HCT116 (cell line): ENCODE measurements at regions not wholly inside any gene's neighbourhood (a gene's known extent, or its start where the extent isn't known, plus 50 kb on each side); places are given as distances from the start of the nearest gene placed in this dataset.

ENCODE experiments used
- ATAC-seq: fragments of 200-7000 bp; cut with Tn5 transposase; 2 replicates; pipeline ENCODE4 v1.9.1; 2020; ENCODE audit warnings: mild to moderate bottlenecking, moderate library complexity
- BruUV-seq: library from RNA; stranded (reverse); fragments of 400-500 nt; replicated peaks from 2 replicates; lab custom pipeline; 2021; lab: Mats Ljungman, UMichigan
- CTCF ChIA-PET: fragments of 300-600 bp; sonication (Branson Sonifier 250); formaldehyde crosslinking; loops from one replicate; lab custom pipeline; 2021; ENCODE audit warnings: antibody characterized with exemption; lab: Charles Lee
- POLR2A ChIA-PET: fragments of 300-600, 350-600 bp; sonication (Branson Sonifier 250); formaldehyde crosslinking; loops from one replicate; lab custom pipeline; 2021; ENCODE audit warnings: antibody characterized with exemption; lab: Charles Lee
- RAD21 ChIA-PET, 2 experiments: fragments of 300-600 bp; sonication (Branson Sonifier 250); formaldehyde crosslinking; loops; one replicate each; lab custom pipeline; 2023; ENCODE audit warnings: low total read pairs in 2 of 2; ENCODE audit not compliant: uncharacterized antibody in 2 of 2, unreplicated experiment in 2 of 2, low non-redundant PET in 1 of 2; lab: Charles Lee
- DNase-seq: peaks from one replicate; pipeline ENCODE4 v3.0.0-alpha.2; 2010; ENCODE audit warnings: low read depth, low spot score
- H2AFZ ChIP-seq: fragments of 200-600 bp; shearing (Covaris generic), sonication (generic); 2 replicates; pipeline ENCODE4 v1.6.1; 2017; ENCODE audit warnings: low read depth, mixed run types, mixed read lengths, antibody characterized with exemption, low read length; ENCODE audit not compliant: poor library complexity, severe bottlenecking
- H3K27ac ChIP-seq: 2 replicates; pipeline ENCODE4 v1.5.1; 2012; ENCODE audit warnings: low read depth, low read length
- H3K27me3 ChIP-seq: fragments of 200-600 bp; sonication (generic); 2 replicates; pipeline ENCODE4 v1.6.1; 2016; ENCODE audit warnings: mixed run types, low read length, mixed read lengths; ENCODE audit not compliant: insufficient read depth
- H3K36me3 ChIP-seq, 2 experiments: fragments of 200-500 bp in 1 of 2; fragments of 200-600 bp in 1 of 2; sonication (Bioruptor generic) in 1 of 2; sonication (generic) in 1 of 2; 2 replicates each; pipeline versions ENCODE4 v1.5.1 to v1.6.1; 2014 to 2016; ENCODE audit warnings: low read length in 2 of 2, inconsistent platforms in 1 of 2, mixed read lengths in 1 of 2, mixed run types in 1 of 2; ENCODE audit not compliant: insufficient read depth in 2 of 2, control insufficient read depth in 1 of 2
- H3K4me1 ChIP-seq, 2 experiments: fragments of 200-600 bp in 1 of 2; sonication (generic) in 1 of 2; 2 replicates each; pipeline versions ENCODE4 v1.5.1 to v1.6.1; 2012 to 2017; ENCODE audit warnings: low read length in 2 of 2, inconsistent platforms in 1 of 2, mild to moderate bottlenecking in 1 of 2, mixed read lengths in 1 of 2, mixed run types in 1 of 2, moderate library complexity in 1 of 2; ENCODE audit not compliant: insufficient read depth in 2 of 2, control insufficient read depth in 1 of 2
- H3K4me2 ChIP-seq: fragments of 200-600 bp; sonication (generic); 2 replicates; pipeline ENCODE4 v1.6.1; 2017; ENCODE audit warnings: mixed run types, low read length, mixed read lengths
- H3K4me3 ChIP-seq, 2 experiments: fragments of 200-600 bp in 1 of 2; sonication (generic) in 1 of 2; replicated peaks in 1 of 2; 2 replicates each; pipeline ENCODE4 v1.5.1; 2011 to 2016; ENCODE audit warnings: low read length in 2 of 2, control low read depth in 1 of 2, low read depth in 1 of 2, mild to moderate bottlenecking in 1 of 2, mixed read lengths in 1 of 2, mixed run types in 1 of 2
- H3K79me2 ChIP-seq: fragments of 200-600 bp; sonication (generic); 2 replicates; pipeline ENCODE4 v1.6.1; 2017; ENCODE audit warnings: mild to moderate bottlenecking, mixed run types, low read length, moderate library complexity, mixed read lengths; ENCODE audit not compliant: insufficient read depth
- H3K9ac ChIP-seq: fragments of 200-600 bp; sonication (generic); 2 replicates; pipeline ENCODE4 v1.6.1; 2016; ENCODE audit warnings: low read length, mixed read lengths
- H3K9me2 ChIP-seq: fragments of 200-600 bp; sonication (generic), shearing (Covaris generic); 2 replicates; pipeline ENCODE4 v1.6.1; 2017; ENCODE audit warnings: mixed run types, mild to moderate bottlenecking, moderate library complexity; ENCODE audit not compliant: insufficient read depth
- H3K9me3 ChIP-seq, 2 experiments: fragments of 200-500 bp in 1 of 2; fragments of 200-600 bp in 1 of 2; sonication (Bioruptor generic) in 1 of 2; sonication (generic) in 1 of 2; 2 replicates each; pipeline ENCODE4 v1.6.1; 2014 to 2017; ENCODE audit warnings: low read length in 2 of 2, mixed read lengths in 2 of 2, inconsistent platforms in 1 of 2, low read depth in 1 of 2, mild to moderate bottlenecking in 1 of 2, mixed run types in 1 of 2, moderate library complexity in 1 of 2; ENCODE audit not compliant: control insufficient read depth in 1 of 2, insufficient read depth in 1 of 2
- H4K20me1 ChIP-seq: fragments of 200-600 bp; sonication (generic), shearing (Covaris generic); 2 replicates; pipeline ENCODE4 v1.6.1; 2017; ENCODE audit warnings: mixed run types, mild to moderate bottlenecking, moderate library complexity; ENCODE audit not compliant: insufficient read depth
- CEBPB ChIP-seq: IDR thresholded peaks from 2 replicates; pipeline ENCODE4 v1.6.1; 2012; ENCODE audit warnings: low read depth
- POLR2AphosphoS5 ChIP-seq: IDR thresholded peaks from 2 replicates; pipeline ENCODE4 v1.6.1; 2011; ENCODE audit warnings: mild to moderate bottlenecking, low read depth, low read length, moderate library complexity
- SIN3A ChIP-seq: IDR thresholded peaks from 2 replicates; pipeline ENCODE4 v1.6.1; 2012; ENCODE audit warnings: low read depth
- SP1 ChIP-seq: IDR thresholded peaks from 2 replicates; pipeline ENCODE4 v1.6.1; 2012; ENCODE audit warnings: low read depth
- TCF7L2 ChIP-seq: IDR thresholded peaks from 2 replicates; pipeline ENCODE4 v1.7.0; 2011; ENCODE audit warnings: borderline replicate concordance, inconsistent platforms; ENCODE audit not compliant: insufficient read depth, insufficient read length; ENCODE audit errors: extremely low read depth
- ZFX ChIP-seq: fragments of 450-650 bp; IDR thresholded peaks from 2 replicates; pipeline ENCODE4 v1.6.1; 2017
- ZNF274 ChIP-seq: fragments of 200-500 bp; sonication (Bioruptor generic); IDR thresholded peaks from 2 replicates; pipeline ENCODE4 v1.6.1; 2014; ENCODE audit warnings: mild to moderate bottlenecking, low read depth, low read length, inconsistent platforms
- intact Hi-C: fragments of 100-400 bp; cut with micrococcal nuclease; formaldehyde crosslinking; loops from 2 replicates; pipeline ENCODE4 v1.10.0; 2022
- TF ChIP-seq, protein P1 (sequence below): IDR thresholded peaks from 2 replicates; pipeline ENCODE4 v1.6.1; 2012
- TF ChIP-seq, protein P2 (sequence below): IDR thresholded peaks from 2 replicates; pipeline ENCODE4 v1.6.1; 2012; ENCODE audit warnings: low read depth
- TF ChIP-seq, protein P3 (sequence below): IDR thresholded peaks from 2 replicates; pipeline ENCODE4 v1.6.1; 2011; ENCODE audit warnings: mild to moderate bottlenecking, low read length, moderate library complexity; ENCODE audit not compliant: insufficient replicate concordance; ENCODE audit errors: extremely low read depth
- TF ChIP-seq, protein P4 (sequence below), 3 experiments: fragments of 200-600 bp in 1 of 3; sonication (generic) in 1 of 3; IDR thresholded peaks in 2 of 3; conservative IDR thresholded peaks in 1 of 3; 2 replicates each; pipeline ENCODE4 v1.5.1; 2012 to 2017; ENCODE audit warnings: low read depth in 2 of 3, low read length in 2 of 3, antibody characterized with exemption in 1 of 3, borderline replicate concordance in 1 of 3, control low read depth in 1 of 3, mild to moderate bottlenecking in 1 of 3, mixed read lengths in 1 of 3, mixed run types in 1 of 3, moderate library complexity in 1 of 3; ENCODE audit not compliant: insufficient read depth in 1 of 3

DNA sequence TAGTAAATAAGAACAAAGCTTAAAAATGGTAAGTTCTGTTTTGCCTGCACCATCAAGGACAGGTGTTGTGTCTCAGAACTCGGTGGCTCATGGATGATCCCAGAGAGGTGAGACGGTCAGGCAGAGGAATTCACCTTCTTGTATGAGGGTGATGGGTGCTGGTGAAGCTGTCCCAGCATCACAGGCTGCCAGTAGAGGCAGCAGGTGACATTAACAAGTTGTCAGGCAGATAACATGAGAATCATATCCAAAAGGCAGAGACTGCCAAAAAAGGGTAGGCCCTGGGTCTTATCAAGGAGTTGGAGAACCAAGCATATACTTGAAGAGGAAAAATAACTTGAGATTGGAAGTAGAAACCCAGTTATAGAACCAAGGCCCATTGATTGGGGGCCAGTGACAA is 437.8 kb downstream of the DYNC2H1 start:
- TF ChIP-seq, protein P1, sequence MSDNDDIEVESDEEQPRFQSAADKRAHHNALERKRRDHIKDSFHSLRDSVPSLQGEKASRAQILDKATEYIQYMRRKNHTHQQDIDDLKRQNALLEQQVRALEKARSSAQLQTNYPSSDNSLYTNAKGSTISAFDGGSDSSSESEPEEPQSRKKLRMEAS = no peak
- TF ChIP-seq, protein P2, sequence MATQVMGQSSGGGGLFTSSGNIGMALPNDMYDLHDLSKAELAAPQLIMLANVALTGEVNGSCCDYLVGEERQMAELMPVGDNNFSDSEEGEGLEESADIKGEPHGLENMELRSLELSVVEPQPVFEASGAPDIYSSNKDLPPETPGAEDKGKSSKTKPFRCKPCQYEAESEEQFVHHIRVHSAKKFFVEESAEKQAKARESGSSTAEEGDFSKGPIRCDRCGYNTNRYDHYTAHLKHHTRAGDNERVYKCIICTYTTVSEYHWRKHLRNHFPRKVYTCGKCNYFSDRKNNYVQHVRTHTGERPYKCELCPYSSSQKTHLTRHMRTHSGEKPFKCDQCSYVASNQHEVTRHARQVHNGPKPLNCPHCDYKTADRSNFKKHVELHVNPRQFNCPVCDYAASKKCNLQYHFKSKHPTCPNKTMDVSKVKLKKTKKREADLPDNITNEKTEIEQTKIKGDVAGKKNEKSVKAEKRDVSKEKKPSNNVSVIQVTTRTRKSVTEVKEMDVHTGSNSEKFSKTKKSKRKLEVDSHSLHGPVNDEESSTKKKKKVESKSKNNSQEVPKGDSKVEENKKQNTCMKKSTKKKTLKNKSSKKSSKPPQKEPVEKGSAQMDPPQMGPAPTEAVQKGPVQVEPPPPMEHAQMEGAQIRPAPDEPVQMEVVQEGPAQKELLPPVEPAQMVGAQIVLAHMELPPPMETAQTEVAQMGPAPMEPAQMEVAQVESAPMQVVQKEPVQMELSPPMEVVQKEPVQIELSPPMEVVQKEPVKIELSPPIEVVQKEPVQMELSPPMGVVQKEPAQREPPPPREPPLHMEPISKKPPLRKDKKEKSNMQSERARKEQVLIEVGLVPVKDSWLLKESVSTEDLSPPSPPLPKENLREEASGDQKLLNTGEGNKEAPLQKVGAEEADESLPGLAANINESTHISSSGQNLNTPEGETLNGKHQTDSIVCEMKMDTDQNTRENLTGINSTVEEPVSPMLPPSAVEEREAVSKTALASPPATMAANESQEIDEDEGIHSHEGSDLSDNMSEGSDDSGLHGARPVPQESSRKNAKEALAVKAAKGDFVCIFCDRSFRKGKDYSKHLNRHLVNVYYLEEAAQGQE = no peak
- TF ChIP-seq, protein P3, sequence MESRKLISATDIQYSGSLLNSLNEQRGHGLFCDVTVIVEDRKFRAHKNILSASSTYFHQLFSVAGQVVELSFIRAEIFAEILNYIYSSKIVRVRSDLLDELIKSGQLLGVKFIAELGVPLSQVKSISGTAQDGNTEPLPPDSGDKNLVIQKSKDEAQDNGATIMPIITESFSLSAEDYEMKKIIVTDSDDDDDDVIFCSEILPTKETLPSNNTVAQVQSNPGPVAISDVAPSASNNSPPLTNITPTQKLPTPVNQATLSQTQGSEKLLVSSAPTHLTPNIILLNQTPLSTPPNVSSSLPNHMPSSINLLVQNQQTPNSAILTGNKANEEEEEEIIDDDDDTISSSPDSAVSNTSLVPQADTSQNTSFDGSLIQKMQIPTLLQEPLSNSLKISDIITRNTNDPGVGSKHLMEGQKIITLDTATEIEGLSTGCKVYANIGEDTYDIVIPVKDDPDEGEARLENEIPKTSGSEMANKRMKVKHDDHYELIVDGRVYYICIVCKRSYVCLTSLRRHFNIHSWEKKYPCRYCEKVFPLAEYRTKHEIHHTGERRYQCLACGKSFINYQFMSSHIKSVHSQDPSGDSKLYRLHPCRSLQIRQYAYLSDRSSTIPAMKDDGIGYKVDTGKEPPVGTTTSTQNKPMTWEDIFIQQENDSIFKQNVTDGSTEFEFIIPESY = no peak
- TF ChIP-seq ZFX (no peak), ZNF274 (no peak), SP1 (no peak), TCF7L2 (no peak), POLR2AphosphoS5 (no peak), CEBPB (no peak), SIN3A (no peak)
- TF ChIP-seq, protein P4, sequence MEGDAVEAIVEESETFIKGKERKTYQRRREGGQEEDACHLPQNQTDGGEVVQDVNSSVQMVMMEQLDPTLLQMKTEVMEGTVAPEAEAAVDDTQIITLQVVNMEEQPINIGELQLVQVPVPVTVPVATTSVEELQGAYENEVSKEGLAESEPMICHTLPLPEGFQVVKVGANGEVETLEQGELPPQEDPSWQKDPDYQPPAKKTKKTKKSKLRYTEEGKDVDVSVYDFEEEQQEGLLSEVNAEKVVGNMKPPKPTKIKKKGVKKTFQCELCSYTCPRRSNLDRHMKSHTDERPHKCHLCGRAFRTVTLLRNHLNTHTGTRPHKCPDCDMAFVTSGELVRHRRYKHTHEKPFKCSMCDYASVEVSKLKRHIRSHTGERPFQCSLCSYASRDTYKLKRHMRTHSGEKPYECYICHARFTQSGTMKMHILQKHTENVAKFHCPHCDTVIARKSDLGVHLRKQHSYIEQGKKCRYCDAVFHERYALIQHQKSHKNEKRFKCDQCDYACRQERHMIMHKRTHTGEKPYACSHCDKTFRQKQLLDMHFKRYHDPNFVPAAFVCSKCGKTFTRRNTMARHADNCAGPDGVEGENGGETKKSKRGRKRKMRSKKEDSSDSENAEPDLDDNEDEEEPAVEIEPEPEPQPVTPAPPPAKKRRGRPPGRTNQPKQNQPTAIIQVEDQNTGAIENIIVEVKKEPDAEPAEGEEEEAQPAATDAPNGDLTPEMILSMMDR (IDR thresholded peaks at IDR 0.05 in 2 of 3, conservative IDR thresholded peaks at IDR 0.05 in 1 of 3; ENCODE audit: borderline replicate concordance in 1 of 3, insufficient read depth in 1 of 3, low read depth in 2 of 3, low read length in 2 of 3) = no peak
- DNase-seq (no peak), ATAC-seq (no peak)
- Histone ChIP-seq H3K36me3 (no peaks in the 10 kb centered on the region), H3K79me2 (no peaks in the 10 kb centered on the region), H3K9ac (no peak overlapping the region), H3K4me3 (no peak overlapping the region), H3K27ac (no peak overlapping the region), H4K20me1 (no peaks in the 10 kb centered on the region), H2AFZ (no peak overlapping the region), H3K9me3 (no peaks in the 10 kb centered on the region), H3K4me2 (no peak overlapping the region), H3K27me3 (no peaks in the 10 kb centered on the region), H3K4me1 (no peaks in the 10 kb centered on the region), H3K9me2 (no peaks in the 10 kb centered on the region)
- ChIA-PET POLR2A (no interaction called here), RAD21 (no interaction called here), CTCF (interaction anchor here (2.5 kb wide), 1 partner anchor 12 kb away, joined by 7 read pairs; no protein-coding TSS in a partner anchor)
- BruUV-seq = no TSS peak
- intact Hi-C loops = loop anchor here (1.0 kb wide), 1 partner anchor 18 kb away; no protein-coding TSS in a partner anchor
